GM12875 (cell line): ENCODE measurements at regions not wholly inside any gene's neighbourhood (a gene's known extent, or its start where the extent isn't known, plus 50 kb on each side); places are given as distances from the start of the nearest gene placed in this dataset.
"Not testable (repeated sequence)": the region's sequence is repeated elsewhere in the genome, so short reads cannot be mapped to it uniquely, and the experiment has no call there.

Experiments
- H3K4me3 ChIP-seq: one replicate; pipeline ENCODE4 v1.5.1; 2011; ENCODE audit warnings: low read depth, low read length, control low read depth
- TF ChIP-seq, protein P1 (sequence below): IDR thresholded peaks from 2 replicates; pipeline ENCODE4 v1.5.1; 2011; ENCODE audit warnings: low read depth, mild to moderate bottlenecking, control low read depth, inconsistent platforms, low read length, moderate library complexity, borderline replicate concordance; ENCODE audit not compliant: insufficient read depth

- TF ChIP-seq, protein P1, sequence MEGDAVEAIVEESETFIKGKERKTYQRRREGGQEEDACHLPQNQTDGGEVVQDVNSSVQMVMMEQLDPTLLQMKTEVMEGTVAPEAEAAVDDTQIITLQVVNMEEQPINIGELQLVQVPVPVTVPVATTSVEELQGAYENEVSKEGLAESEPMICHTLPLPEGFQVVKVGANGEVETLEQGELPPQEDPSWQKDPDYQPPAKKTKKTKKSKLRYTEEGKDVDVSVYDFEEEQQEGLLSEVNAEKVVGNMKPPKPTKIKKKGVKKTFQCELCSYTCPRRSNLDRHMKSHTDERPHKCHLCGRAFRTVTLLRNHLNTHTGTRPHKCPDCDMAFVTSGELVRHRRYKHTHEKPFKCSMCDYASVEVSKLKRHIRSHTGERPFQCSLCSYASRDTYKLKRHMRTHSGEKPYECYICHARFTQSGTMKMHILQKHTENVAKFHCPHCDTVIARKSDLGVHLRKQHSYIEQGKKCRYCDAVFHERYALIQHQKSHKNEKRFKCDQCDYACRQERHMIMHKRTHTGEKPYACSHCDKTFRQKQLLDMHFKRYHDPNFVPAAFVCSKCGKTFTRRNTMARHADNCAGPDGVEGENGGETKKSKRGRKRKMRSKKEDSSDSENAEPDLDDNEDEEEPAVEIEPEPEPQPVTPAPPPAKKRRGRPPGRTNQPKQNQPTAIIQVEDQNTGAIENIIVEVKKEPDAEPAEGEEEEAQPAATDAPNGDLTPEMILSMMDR = no peak
- no peak overlapping the region for H3K4me3 ChIP-seq
Observed at GRCh38 chr21:36613059-36613458, 85.9 kb upstream of the SIM2 start.

DNA sequence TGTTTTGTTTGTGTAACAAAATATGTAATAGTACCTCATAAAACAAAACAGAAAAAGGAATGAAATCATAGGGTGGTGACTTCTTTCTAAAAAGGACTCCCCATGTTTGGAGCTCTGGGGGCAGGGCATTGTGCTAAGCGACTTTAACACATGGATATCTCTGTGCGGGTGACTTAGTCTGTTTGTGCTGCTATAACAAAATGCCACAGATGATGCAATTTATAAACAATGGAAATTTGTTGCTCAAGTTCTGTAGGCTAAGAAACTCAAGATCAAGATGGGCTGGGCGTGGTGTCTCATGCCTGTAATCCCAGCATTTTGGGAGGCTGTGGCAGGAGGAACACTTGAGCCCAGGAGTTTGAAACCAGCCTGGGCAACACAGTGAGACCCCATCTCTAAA lies 85.4 kb upstream of the SIM2 start:
- no peak overlapping the region for H3K4me3 ChIP-seq
- TF ChIP-seq, protein P1 = no peak

DNA sequence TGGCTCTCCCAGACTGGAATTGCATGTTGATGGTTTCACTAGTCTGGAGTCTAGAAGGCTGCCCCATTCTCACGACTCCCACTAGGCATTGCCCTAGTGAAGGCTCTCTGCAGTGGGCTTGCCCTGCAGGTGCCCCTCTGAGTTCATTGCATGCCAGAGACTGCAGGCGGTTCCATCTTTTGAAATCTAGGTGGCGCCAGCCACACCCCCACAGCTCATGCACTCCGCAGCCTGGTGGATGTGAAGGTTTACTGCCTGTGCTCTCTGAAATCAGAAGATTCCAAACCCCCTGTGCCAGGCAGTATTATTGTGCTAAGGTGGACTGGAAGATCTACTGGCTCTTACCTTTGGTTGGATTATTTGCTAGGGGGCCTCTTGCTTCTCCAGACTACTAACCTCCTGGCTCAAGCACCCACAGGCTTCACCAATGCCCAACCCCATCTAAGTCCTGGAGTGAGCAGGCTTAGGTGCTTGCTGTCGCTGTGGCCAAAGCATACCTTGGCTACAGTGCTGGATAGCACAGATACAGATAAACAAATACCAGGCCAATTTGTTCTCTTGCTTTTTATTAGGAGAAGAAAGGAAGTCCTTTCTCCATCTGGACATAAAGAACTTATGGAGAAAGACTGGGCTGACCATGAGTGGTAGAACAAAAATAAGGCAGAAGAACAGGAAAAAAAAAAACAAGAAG lies 83.5 kb upstream of the SIM2 start:
- TF ChIP-seq, protein P1 = no peak
- no peak overlapping the region for H3K4me3 ChIP-seq

GRCh38 chr21:36616773-36617172 lies 82.1 kb upstream of the SIM2 start:
- H3K4me3 ChIP-seq = not testable (repeated sequence)

DNA sequence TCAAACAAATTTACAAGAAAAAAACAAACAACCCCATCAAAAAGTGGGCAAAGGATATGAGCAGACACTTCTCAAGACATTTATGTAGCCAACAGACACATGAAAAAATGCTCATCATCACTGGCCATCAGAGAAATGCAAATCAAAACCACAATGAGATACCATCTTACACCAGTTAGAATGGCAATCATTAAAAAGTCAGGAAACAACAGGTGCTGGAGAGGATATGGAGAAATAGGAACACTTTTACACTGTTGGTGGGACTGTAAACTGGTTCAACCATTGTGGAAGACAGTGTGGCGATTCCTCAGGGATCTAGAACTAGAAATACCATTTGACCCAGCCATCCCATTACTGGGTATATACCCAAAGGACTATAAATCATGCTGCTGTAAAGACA lies 77.1 kb upstream of the SIM2 start:
- not testable (repeated sequence) for H3K4me3 ChIP-seq

- no peak overlapping the region for H3K4me3 ChIP-seq
- TF ChIP-seq, protein P1 = no peak
Observed at GRCh38 chr21:36624105-36624504, 74.8 kb upstream of the SIM2 start.

GRCh38 chr21:36626791-36627190 lies 72.1 kb upstream of the SIM2 start:
- TF ChIP-seq, protein P1 = no peak
- H3K4me3 ChIP-seq = no peak overlapping the region

GRCh38 chr21:36627242-36627641 lies 71.7 kb upstream of the SIM2 start:
- no peak overlapping the region for H3K4me3 ChIP-seq
- TF ChIP-seq, protein P1 = no peak
